ENCODE measurements at regions not wholly inside any gene's neighbourhood (a gene's known extent, or its start where the extent isn't known, plus 50 kb on each side); places are given as distances from the start of the nearest gene placed in this dataset.
"Not testable (repeated sequence)": the region's sequence is repeated elsewhere in the genome, so short reads cannot be mapped to it uniquely, and the experiment has no call there.

- DNase-seq, result no peak
These were observed 131.4 kb upstream of the F3 start for GRCh38 chr1:94672934-94673333.

- DNase-seq, result no peak
These were observed 130.4 kb upstream of the F3 start for GRCh38 chr1:94672001-94672400.

- no peak for DNase-seq
These were observed 128.7 kb upstream of the F3 start for GRCh38 chr1:94670273-94670672.

- DNase-seq, result no peak
These were observed 127.6 kb upstream of the F3 start for GRCh38 chr1:94669198-94669597.

- DNase-seq, result no peak
These were observed 127.0 kb upstream of the F3 start for GRCh38 chr1:94668528-94668927.

GRCh38 chr1:94667818-94668217, 126.3 kb upstream of the F3 start:
- DNase-seq, result no peak

GRCh38 chr1:94666797-94667196, 125.2 kb upstream of the F3 start:
- DNase-seq, result no peak

- DNase-seq, result no peak
These were observed 119.9 kb upstream of the F3 start for GRCh38 chr1:94661431-94661932.

GRCh38 chr1:94660994-94661393, 119.4 kb upstream of the F3 start:
- no peak for DNase-seq

GRCh38 chr1:94660258-94660657, 118.7 kb upstream of the F3 start:
- DNase-seq, result no peak

- DNase-seq, result not testable (repeated sequence)
These were observed 117.6 kb upstream of the F3 start for GRCh38 chr1:94659202-94659601.

- peak; percentile 81 for DNase-seq
These were observed 116.7 kb upstream of the F3 start for GRCh38 chr1:94658221-94658620.

GRCh38 chr1:94657776-94658175, 116.2 kb upstream of the F3 start:
- not testable (repeated sequence) for DNase-seq

- DNase-seq, result no peak
These were observed 115.4 kb upstream of the F3 start for GRCh38 chr1:94656967-94657366.

- DNase-seq, result no peak
These were observed 113.4 kb upstream of the F3 start for GRCh38 chr1:94654919-94655318.

GRCh38 chr1:94654459-94654858, 112.9 kb upstream of the F3 start:
- no peak for DNase-seq

GRCh38 chr1:94654031-94654430, 112.5 kb upstream of the F3 start:
- no peak for DNase-seq

- DNase-seq, result no peak
These were observed 111.9 kb upstream of the F3 start for GRCh38 chr1:94653454-94653853.

- no peak for DNase-seq
These were observed 109.5 kb upstream of the F3 start for GRCh38 chr1:94651076-94651475.

- DNase-seq, result no peak
These were observed 108.7 kb upstream of the F3 start for GRCh38 chr1:94650301-94650700.

- DNase-seq, result no peak
These were observed 106.9 kb upstream of the F3 start for GRCh38 chr1:94648225-94649007.

GRCh38 chr1:94646786-94647555, 105.4 kb upstream of the F3 start:
- DNase-seq, result no peak

GRCh38 chr1:94646141-94646643, 104.6 kb upstream of the F3 start:
- DNase-seq, result no peak
